Stimulated activated CD4-positive, alpha-beta T cell treated with anti-CD3 and anti-CD28 coated beads, Interleukin-15, amount 100 ng/mL, for 24 hours (primary cell): ENCODE measurements at regions not wholly inside any gene's neighbourhood (a gene's known extent, or its start where the extent isn't known, plus 50 kb on each side); places are given as distances from the start of the nearest gene placed in this dataset.

Experiments
- DNase-seq: peaks from one replicate; pipeline ENCODE4 v3.0.0-alpha.2; 2020

GRCh38 chr6:122028933-122029522 is 370.4 kb upstream of the HSF2 start:
- DNase-seq: no peak

- no peak for DNase-seq
These were observed 365.8 kb upstream of the HSF2 start for GRCh38 chr6:122033564-122034181.

- DNase-seq: no peak
These were observed 364.3 kb upstream of the HSF2 start for GRCh38 chr6:122035173-122035572.

GRCh38 chr6:122040261-122040660 is 359.2 kb upstream of the HSF2 start:
- no peak for DNase-seq

- DNase-seq: no peak
These were observed 357.1 kb upstream of the HSF2 start for GRCh38 chr6:122042380-122042779.

GRCh38 chr6:122042960-122043735 is 356.3 kb upstream of the HSF2 start:
- no peak for DNase-seq

- DNase-seq: no peak
These were observed 350.9 kb upstream of the HSF2 start for GRCh38 chr6:122048570-122048969.

GRCh38 chr6:122049341-122049740 is 350.1 kb upstream of the HSF2 start:
- no peak for DNase-seq

GRCh38 chr6:122050242-122050755 is 349.2 kb upstream of the HSF2 start:
- DNase-seq: no peak

GRCh38 chr6:122052346-122052900 is 347.0 kb upstream of the HSF2 start:
- no peak for DNase-seq

GRCh38 chr6:122059918-122060317 is 339.5 kb upstream of the HSF2 start:
- no peak for DNase-seq

GRCh38 chr6:122061855-122062254 is 337.6 kb upstream of the HSF2 start:
- DNase-seq: no peak

GRCh38 chr6:122063076-122063475 is 336.4 kb upstream of the HSF2 start:
- no peak for DNase-seq

- DNase-seq: no peak
These were observed 335.7 kb upstream of the HSF2 start for GRCh38 chr6:122063761-122064160.

GRCh38 chr6:122066200-122066599 is 333.3 kb upstream of the HSF2 start:
- no peak for DNase-seq

- no peak for DNase-seq
These were observed 331.1 kb upstream of the HSF2 start for GRCh38 chr6:122068291-122068769.

GRCh38 chr6:122069932-122070331 is 329.5 kb upstream of the HSF2 start:
- no peak for DNase-seq

- no peak for DNase-seq
These were observed 327.3 kb upstream of the HSF2 start for GRCh38 chr6:122072014-122072647.

GRCh38 chr6:122075084-122075838 is 324.2 kb upstream of the HSF2 start:
- no peak for DNase-seq

GRCh38 chr6:122075917-122076316 is 323.5 kb upstream of the HSF2 start:
- DNase-seq: no peak

GRCh38 chr6:122077603-122078002 is 321.8 kb upstream of the HSF2 start:
- DNase-seq: no peak

- DNase-seq: no peak
These were observed 321.0 kb upstream of the HSF2 start for GRCh38 chr6:122078481-122078880.
